ENCODE measurements at regions not wholly inside any gene's neighbourhood (a gene's known extent, or its start where the extent isn't known, plus 50 kb on each side); places are given as distances from the start of the nearest gene placed in this dataset.

GRCh38 chr4:186400676-186401075 is 134.7 kb downstream of the F11 start:
- peaks cover 6% of the 10 kb centered on the region; the same call in 1 of the 2 replicates for H3K9me2 ChIP-seq (ENCODE audit: insufficient read depth)
- Mint-ChIP-seq H3K36me3 (ENCODE audit: low read depth) (peaks cover 8% of the 10 kb centered on the region; the same call in 2 of the 3 replicates), H3K9me3 (peaks cover 8% of the 10 kb centered on the region), H3K4me1 (peaks cover 5% of the 10 kb centered on the region), H3K27ac (no peak overlapping the region), H3K4me3 (no peak overlapping the region), H3K27me3 (ENCODE audit: insufficient read depth, low read depth, poor library complexity) (peaks cover 7% of the 10 kb centered on the region)
- peaks cover 5% of the 10 kb centered on the region; the same call in 1 of the 2 replicates for H3K4me1 ChIP-seq (ENCODE audit: insufficient read depth)
- no peaks in the 10 kb centered on the region for H3K79me2 ChIP-seq (replicated peaks; ENCODE audit: insufficient read depth)
- DNase-seq (ENCODE audit: low spot score): no peak
- H3K27ac ChIP-seq (ENCODE audit: low read depth): no peak overlapping the region
- H2AFZ ChIP-seq: no peak overlapping the region
- no peak for TF ChIP-seq REST (IDR thresholded peaks at IDR 0.05; ENCODE audit: unreplicated experiment)
- no peak for TF ChIP-seq CTCF (conservative IDR thresholded peaks at IDR 0.05; ENCODE audit: low read depth in 2 of 2)
- no peak for TF ChIP-seq ETS1 (IDR thresholded peaks at IDR 0.05)
- TF ChIP-seq EZH2phosphoT487 (IDR thresholded peaks at IDR 0.05; ENCODE audit: unreplicated experiment): no peak
- TF ChIP-seq EZH2 (IDR thresholded peaks at IDR 0.05; ENCODE audit: low read depth, unreplicated experiment): no peak
- TF ChIP-seq JUNB (IDR thresholded peaks at IDR 0.05; ENCODE audit: unreplicated experiment): no peak
- TF ChIP-seq ZNF331 (CRISPR knock-in tag; IDR thresholded peaks at IDR 0.05; ENCODE audit: low read depth): no peak
- no peak for TF ChIP-seq ZNF114 (CRISPR knock-in tag; IDR thresholded peaks at IDR 0.05)
- no peak for TF ChIP-seq POLR2AphosphoS5 (IDR thresholded peaks at IDR 0.05; ENCODE audit: low read depth)
- no peaks in the 10 kb centered on the region for H3K36me3 ChIP-seq (ENCODE audit: insufficient read depth)
- no peaks in the 10 kb centered on the region for H3K27me3 ChIP-seq (ENCODE audit: insufficient read depth)
- H3F3A ChIP-seq (replicated peaks; ENCODE audit: low read depth): no peaks in the 10 kb centered on the region
- H3K4me2 ChIP-seq: no peak overlapping the region
- H3K4me3 ChIP-seq: no peak overlapping the region
- no peaks in the 10 kb centered on the region for H4K20me1 ChIP-seq (replicated peaks; ENCODE audit: insufficient read depth)
- ATAC-seq: no peak

- Mint-ChIP-seq H3K27me3 (ENCODE audit: insufficient read depth, low read depth, poor library complexity) (no peaks in the 10 kb centered on the region), H3K4me1 (peaks cover 9% of the 10 kb centered on the region)
- no peak for ATAC-seq
- TF ChIP-seq CTCF (conservative IDR thresholded peaks at IDR 0.05; ENCODE audit: low read depth in 2 of 2) (no peak), STAT1 (IDR thresholded peaks at IDR 0.05; ENCODE audit: unreplicated experiment) (no peak), ZNF331 (CRISPR knock-in tag; IDR thresholded peaks at IDR 0.05; ENCODE audit: low read depth) (no peak), EZH2phosphoT487 (IDR thresholded peaks at IDR 0.05; ENCODE audit: unreplicated experiment) (no peak), EZH2 (IDR thresholded peaks at IDR 0.05; ENCODE audit: low read depth, unreplicated experiment) (no peak), ZNF114 (CRISPR knock-in tag; IDR thresholded peaks at IDR 0.05) (no peak), ETS1 (IDR thresholded peaks at IDR 0.05) (no peak)
Observed at GRCh38 chr4:186392017-186392416, 126.0 kb downstream of the F11 start.

More at GRCh38 chr4:186392017-186392416, 126.0 kb downstream of the F11 start:
- DNase-seq (ENCODE audit: low spot score): no peak
- Mint-ChIP-seq H3K27ac (no peak overlapping the region), H3K9me3 (no peaks in the 10 kb centered on the region), H3K36me3 (ENCODE audit: low read depth) (no peaks in the 10 kb centered on the region), H3K4me3 (no peak overlapping the region)
- H3K27ac ChIP-seq (ENCODE audit: low read depth): no peak overlapping the region
- H4K20me1 ChIP-seq (replicated peaks; ENCODE audit: insufficient read depth): no peaks in the 10 kb centered on the region
- H3F3A ChIP-seq (replicated peaks; ENCODE audit: low read depth): no peaks in the 10 kb centered on the region
- H3K79me2 ChIP-seq (replicated peaks; ENCODE audit: insufficient read depth): no peaks in the 10 kb centered on the region
- peak overlapping the region; percentile 69 for H2AFZ ChIP-seq
- H3K9me2 ChIP-seq (ENCODE audit: insufficient read depth): 0 out of 2 replicates have a peak, but pooled peaks cover 4% of the 10 kb centered on the region
- no peaks in the 10 kb centered on the region for H3K36me3 ChIP-seq (ENCODE audit: insufficient read depth)
- H3K4me1 ChIP-seq (ENCODE audit: insufficient read depth): peaks cover 11% of the 10 kb centered on the region; the same call in 1 of the 2 replicates
- H3K4me3 ChIP-seq: no peak overlapping the region
- no peak overlapping the region for H3K4me2 ChIP-seq
- H3K27me3 ChIP-seq (ENCODE audit: insufficient read depth): no peaks in the 10 kb centered on the region

All from GM23338 (cell line).